Panc1 (cell line): ENCODE measurements at regions not wholly inside any gene's neighbourhood (a gene's known extent, or its start where the extent isn't known, plus 50 kb on each side); places are given as distances from the start of the nearest gene placed in this dataset.

Source experiments
- ATAC-seq: fragments of 200-7000 bp; cut with Tn5 transposase; 2 replicates; pipeline ENCODE4 v1.9.1; 2020; ENCODE audit warnings: mild to moderate bottlenecking, moderate library complexity
- BruUV-seq: library from RNA; stranded (reverse); fragments of 400-500 nt; replicated peaks from 2 replicates; lab custom pipeline; 2021; lab: Mats Ljungman, UMichigan
- CTCF ChIA-PET: fragments of 300-600 bp; sonication (Branson Sonifier 250); formaldehyde crosslinking; loops from one replicate; lab custom pipeline; 2022; ENCODE audit warnings: antibody characterized with exemption; lab: Charles Lee
- POLR2A ChIA-PET: fragments of 300-600 bp; sonication (Branson Sonifier 250); formaldehyde crosslinking; loops from one replicate; lab custom pipeline; 2022; ENCODE audit warnings: antibody characterized with exemption; lab: Charles Lee
- DNase-seq: peaks from one replicate; pipeline ENCODE4 v3.0.0-alpha.2; 2010; ENCODE audit warnings: low read depth, low spot score
- H3K27ac ChIP-seq: 2 replicates; pipeline ENCODE4 v1.5.1; 2011; ENCODE audit warnings: mild to moderate bottlenecking, low read length, inconsistent platforms
- H3K27me3 ChIP-seq: fragments of 200-500 bp; sonication (Bioruptor generic); 2 replicates; pipeline ENCODE4 v1.6.0; 2014; ENCODE audit warnings: low read length, inconsistent platforms; ENCODE audit not compliant: control insufficient read depth, insufficient read depth
- H3K36me3 ChIP-seq: fragments of 200-500 bp; sonication (Bioruptor generic); 2 replicates; pipeline ENCODE4 v1.5.1; 2014; ENCODE audit warnings: inconsistent platforms, mild to moderate bottlenecking, low read length, moderate library complexity; ENCODE audit not compliant: control insufficient read depth, insufficient read depth
- H3K4me1 ChIP-seq: 2 replicates; pipeline ENCODE4 v1.5.1; 2011; ENCODE audit warnings: inconsistent platforms, mild to moderate bottlenecking, low read length, moderate library complexity; ENCODE audit not compliant: control insufficient read depth, insufficient read depth
- H3K4me3 ChIP-seq, 2 experiments: 2 replicates each; pipeline ENCODE4 v1.5.1; 2011 to 2012; ENCODE audit warnings: low read depth in 2 of 2, low read length in 2 of 2, mild to moderate bottlenecking in 2 of 2, inconsistent platforms in 1 of 2, moderate library complexity in 1 of 2
- H3K9me3 ChIP-seq: fragments of 200-500 bp; sonication (Bioruptor generic); 2 replicates; pipeline ENCODE4 v1.5.1; 2014; ENCODE audit warnings: low read depth, mild to moderate bottlenecking, inconsistent platforms, low read length, moderate library complexity; ENCODE audit not compliant: control insufficient read depth, insufficient read depth
- CTCF ChIP-seq: fragments of 450-650 bp; IDR thresholded peaks from 2 replicates; pipeline ENCODE4 v1.5.1; 2017; ENCODE audit warnings: mild to moderate bottlenecking
- POLR2AphosphoS5 ChIP-seq: IDR thresholded peaks from 2 replicates; pipeline ENCODE4 v1.6.1; 2012; ENCODE audit warnings: mild to moderate bottlenecking, low read depth, low read length, moderate library complexity
- REST ChIP-seq, 2 experiments: IDR thresholded peaks; 2 replicates each; pipeline ENCODE4 v1.6.1; 2011 to 2012; ENCODE audit warnings: low read depth in 2 of 2, control low read depth in 1 of 2, low read length in 1 of 2, mild to moderate bottlenecking in 1 of 2, moderate library complexity in 1 of 2; ENCODE audit not compliant: insufficient read depth in 1 of 2
- SIN3A ChIP-seq: IDR thresholded peaks from 2 replicates; pipeline ENCODE4 v1.6.1; 2012; ENCODE audit warnings: low read depth, mild to moderate bottlenecking, low read length, moderate library complexity, borderline replicate concordance; ENCODE audit not compliant: insufficient read depth
- TCF7L2 ChIP-seq: IDR thresholded peaks from 2 replicates; pipeline ENCODE4 v1.6.1; 2011; ENCODE audit warnings: mild to moderate bottlenecking, low read depth, low read length, inconsistent platforms
- in situ Hi-C: cut with HindIII; loops from 2 replicates; pipeline ENCODE4 v1.10.0; 2016; ENCODE audit warnings: low sequenced_read_pairs, low pct_unique_long_range_greater_than_20kb
- intact Hi-C: fragments of 100-400 bp; cut with micrococcal nuclease; formaldehyde crosslinking; loops from one replicate; pipeline ENCODE4 v1.10.0; 2022; ENCODE audit not compliant: unreplicated experiment

- BruUV-seq, result no TSS peak
- no peak for DNase-seq
- ChIA-PET POLR2A (no interaction called here), CTCF (no interaction called here)
- in situ Hi-C loops, result no loop called here
- H3K27ac ChIP-seq, result no peak overlapping the region
- H3K36me3 ChIP-seq, result no peaks in the 10 kb centered on the region
- H3K27me3 ChIP-seq, result no peaks in the 10 kb centered on the region
- no peaks in the 10 kb centered on the region for H3K9me3 ChIP-seq
- intact Hi-C loops, result no loop called here
- no peak for TF ChIP-seq TCF7L2
- no peak for TF ChIP-seq REST (IDR thresholded peaks at IDR 0.05; ENCODE audit: insufficient read depth in 1 of 2, low read depth in 2 of 2, low read length in 1 of 2)
- no peak for TF ChIP-seq POLR2AphosphoS5
- no peak for TF ChIP-seq CTCF
- no peak for TF ChIP-seq SIN3A
- no peaks in the 10 kb centered on the region for H3K4me1 ChIP-seq
- no peak overlapping the region for H3K4me3 ChIP-seq
- no peak for ATAC-seq
Measured at GRCh38 chr1:55741516-55741915, 526.4 kb upstream of the USP24 start.

GRCh38 chr1:55735106-55735505 lies 519.9 kb upstream of the USP24 start:
- no peak overlapping the region for H3K27ac ChIP-seq
- TF ChIP-seq TCF7L2 (no peak), POLR2AphosphoS5 (no peak), CTCF (no peak), SIN3A (no peak), REST (IDR thresholded peaks at IDR 0.05; ENCODE audit: insufficient read depth in 1 of 2, low read depth in 2 of 2, low read length in 1 of 2) (no peak)
- H3K4me3 ChIP-seq, result no peak overlapping the region
- H3K4me1 ChIP-seq, result no peaks in the 10 kb centered on the region
- POLR2A ChIA-PET, result no interaction called here
- no TSS peak for BruUV-seq
- no peak for DNase-seq
- in situ Hi-C loops, result no loop called here
- CTCF ChIA-PET, result no interaction called here
- H3K36me3 ChIP-seq, result no peaks in the 10 kb centered on the region
- H3K27me3 ChIP-seq, result no peaks in the 10 kb centered on the region
- H3K9me3 ChIP-seq, result no peaks in the 10 kb centered on the region
- ATAC-seq, result no peak
- intact Hi-C loops, result no loop called here
